HCT116 (cell line): ENCODE measurements at regions not wholly inside any gene's neighbourhood (a gene's known extent, or its start where the extent isn't known, plus 50 kb on each side); places are given as distances from the start of the nearest gene placed in this dataset.

Source experiments
- CTCF ChIP-seq, 3 experiments: fragments of 200-600 bp in 1 of 3; sonication (generic) in 1 of 3; IDR thresholded peaks in 2 of 3; conservative IDR thresholded peaks in 1 of 3; 2 replicates each; pipeline ENCODE4 v1.5.1; 2012 to 2017; ENCODE audit warnings: low read depth in 2 of 3, low read length in 2 of 3, antibody characterized with exemption in 1 of 3, borderline replicate concordance in 1 of 3, control low read depth in 1 of 3, mild to moderate bottlenecking in 1 of 3, mixed read lengths in 1 of 3, mixed run types in 1 of 3, moderate library complexity in 1 of 3; ENCODE audit not compliant: insufficient read depth in 1 of 3
- EGR1 ChIP-seq: IDR thresholded peaks from 2 replicates; pipeline ENCODE4 v1.6.1; 2012; ENCODE audit warnings: low read depth
- EZH2 ChIP-seq: fragments of 200-600 bp; sonication (generic); IDR thresholded peaks from 2 replicates; pipeline ENCODE4 v1.6.1; 2017; ENCODE audit warnings: antibody characterized with exemption, mixed run types
- EZH2phosphoT487 ChIP-seq: fragments of 200-600 bp; IDR thresholded peaks from 2 replicates; pipeline ENCODE4 v1.6.1; 2018; ENCODE audit warnings: antibody characterized with exemption, borderline replicate concordance
- MAX ChIP-seq: IDR thresholded peaks from 2 replicates; pipeline ENCODE4 v1.6.1; 2012
- POLR2A ChIP-seq: IDR thresholded peaks from 2 replicates; pipeline ENCODE4 v1.7.0; 2011; ENCODE audit warnings: borderline replicate concordance; ENCODE audit not compliant: insufficient read depth, insufficient read length; ENCODE audit errors: extremely low read depth
- POLR2AphosphoS5 ChIP-seq: IDR thresholded peaks from 2 replicates; pipeline ENCODE4 v1.6.1; 2011; ENCODE audit warnings: mild to moderate bottlenecking, low read depth, low read length, moderate library complexity
- REST ChIP-seq: IDR thresholded peaks from 2 replicates; pipeline ENCODE4 v1.6.1; 2012; ENCODE audit warnings: low read depth
- SIN3A ChIP-seq: IDR thresholded peaks from 2 replicates; pipeline ENCODE4 v1.6.1; 2012; ENCODE audit warnings: low read depth
- SP1 ChIP-seq: IDR thresholded peaks from 2 replicates; pipeline ENCODE4 v1.6.1; 2012; ENCODE audit warnings: low read depth
- YY1 ChIP-seq: IDR thresholded peaks from 2 replicates; pipeline ENCODE4 v1.6.1; 2011; ENCODE audit warnings: low read length, low read depth, moderate library complexity, mild to moderate bottlenecking; ENCODE audit not compliant: insufficient replicate concordance; ENCODE audit errors: extremely low read depth

- TF ChIP-seq POLR2A: no peak
- no peak for TF ChIP-seq CTCF (IDR thresholded peaks at IDR 0.05 in 2 of 3, conservative IDR thresholded peaks at IDR 0.05 in 1 of 3; ENCODE audit: borderline replicate concordance in 1 of 3, insufficient read depth in 1 of 3, low read depth in 2 of 3, low read length in 2 of 3)
- no peak for TF ChIP-seq POLR2AphosphoS5
- no peak for TF ChIP-seq EZH2
- no peak for TF ChIP-seq EZH2phosphoT487
- no peak for TF ChIP-seq MAX
- no peak for TF ChIP-seq REST
- TF ChIP-seq YY1: no peak
- no peak for TF ChIP-seq SIN3A
- TF ChIP-seq SP1: no peak
- TF ChIP-seq EGR1: no peak
Observed at GRCh38 chr20:51309128-51309527, 233.4 kb downstream of the NFATC2 start.
